ENCODE measurements at regions not wholly inside any gene's neighbourhood (a gene's known extent, or its start where the extent isn't known, plus 50 kb on each side); places are given as distances from the start of the nearest gene placed in this dataset.

- DNase-seq: no peak
These were observed 216.0 kb upstream of the SERP2 start for GRCh38 chr13:44157606-44158005.

- DNase-seq: no peak
These were observed 215.5 kb upstream of the SERP2 start for GRCh38 chr13:44158098-44158521.

GRCh38 chr13:44158881-44159632, 214.6 kb upstream of the SERP2 start:
- peak; percentile 75 for DNase-seq

- peak; percentile 95 for DNase-seq
These were observed 213.9 kb upstream of the SERP2 start for GRCh38 chr13:44159633-44160279.

GRCh38 chr13:44160591-44161191, 212.9 kb upstream of the SERP2 start:
- DNase-seq: no peak

- DNase-seq: no peak
These were observed 210.5 kb upstream of the SERP2 start for GRCh38 chr13:44163108-44163507.

- DNase-seq: no peak
These were observed 208.3 kb upstream of the SERP2 start for GRCh38 chr13:44165221-44165888.

- DNase-seq: no peak
These were observed 207.6 kb upstream of the SERP2 start for GRCh38 chr13:44165889-44166496.

- DNase-seq: no peak
These were observed 204.4 kb upstream of the SERP2 start for GRCh38 chr13:44169018-44169911.

GRCh38 chr13:44170731-44171130, 202.9 kb upstream of the SERP2 start:
- no peak for DNase-seq

- no peak for DNase-seq
These were observed 202.5 kb upstream of the SERP2 start for GRCh38 chr13:44171156-44171555.

- no peak for DNase-seq
These were observed 201.8 kb upstream of the SERP2 start for GRCh38 chr13:44171861-44172260.

GRCh38 chr13:44172281-44172810, 201.3 kb upstream of the SERP2 start:
- peak; percentile 12 for DNase-seq

GRCh38 chr13:44174769-44175425, 198.7 kb upstream of the SERP2 start:
- peak; percentile 94 for DNase-seq

- no peak for DNase-seq
These were observed 197.5 kb upstream of the SERP2 start for GRCh38 chr13:44176173-44176572.

- no peak for DNase-seq
These were observed 192.6 kb upstream of the SERP2 start for GRCh38 chr13:44180876-44181536.

- peak; percentile 38 for DNase-seq
These were observed 191.7 kb upstream of the SERP2 start for GRCh38 chr13:44181931-44182330.

GRCh38 chr13:44184740-44185139, 188.9 kb upstream of the SERP2 start:
- DNase-seq: no peak

- DNase-seq: peak; percentile 90
These were observed 185.4 kb upstream of the SERP2 start for GRCh38 chr13:44188257-44188656.

- DNase-seq: no peak
These were observed 184.5 kb upstream of the SERP2 start for GRCh38 chr13:44189085-44189484.

- DNase-seq: no peak
These were observed 182.5 kb upstream of the SERP2 start for GRCh38 chr13:44191103-44191502.

Data from NCI-H226 (cell line).